ENCODE measurements at regions not wholly inside any gene's neighbourhood (a gene's known extent, or its start where the extent isn't known, plus 50 kb on each side); places are given as distances from the start of the nearest gene placed in this dataset.
"Not testable (repeated sequence)": the region's sequence is repeated elsewhere in the genome, so short reads cannot be mapped to it uniquely, and the experiment has no call there.

GRCh38 chr2:236824836-236825235 lies 255.2 kb downstream of the ACKR3 start:
- no peak for FAIRE-seq
- no peak for TF ChIP-seq POLR2A (IDR thresholded peaks at IDR 0.05; ENCODE audit: low read depth, low read length)
- DNase-seq (ENCODE audit: insufficient read length, low spot score) = no peak

GRCh38 chr2:236825989-236826510 lies 256.4 kb downstream of the ACKR3 start:
- FAIRE-seq = no peak
- DNase-seq (ENCODE audit: insufficient read length, low spot score) = no peak
- TF ChIP-seq POLR2A (IDR thresholded peaks at IDR 0.05; ENCODE audit: low read depth, low read length) = no peak

GRCh38 chr2:236826606-236827156 lies 257.1 kb downstream of the ACKR3 start:
- FAIRE-seq (no peak), DNase-seq (ENCODE audit: insufficient read length, low spot score) (no peak)
- TF ChIP-seq POLR2A (IDR thresholded peaks at IDR 0.05; ENCODE audit: low read depth, low read length) = no peak

GRCh38 chr2:236827997-236828396 lies 257.7 kb upstream of the COPS8 start:
- FAIRE-seq = no peak
- no peak for DNase-seq (ENCODE audit: insufficient read length, low spot score)
- TF ChIP-seq POLR2A (IDR thresholded peaks at IDR 0.05; ENCODE audit: low read depth, low read length) = no peak

GRCh38 chr2:236828820-236829219 lies 256.9 kb upstream of the COPS8 start:
- TF ChIP-seq POLR2A (IDR thresholded peaks at IDR 0.05; ENCODE audit: low read depth, low read length) = no peak
- FAIRE-seq (no peak), DNase-seq (ENCODE audit: insufficient read length, low spot score) (no peak)

GRCh38 chr2:236830926-236831325 lies 254.8 kb upstream of the COPS8 start:
- DNase-seq (ENCODE audit: insufficient read length, low spot score) = no peak
- no peak for TF ChIP-seq POLR2A (IDR thresholded peaks at IDR 0.05; ENCODE audit: low read depth, low read length)
- FAIRE-seq = no peak

- no peak for TF ChIP-seq POLR2A (IDR thresholded peaks at IDR 0.05; ENCODE audit: low read depth, low read length)
- no peak for FAIRE-seq
- DNase-seq (ENCODE audit: insufficient read length, low spot score) = no peak
These were observed 254.0 kb upstream of the COPS8 start for GRCh38 chr2:236831698-236832097.

GRCh38 chr2:236833501-236834073 lies 252.1 kb upstream of the COPS8 start:
- FAIRE-seq (no peak), DNase-seq (ENCODE audit: insufficient read length, low spot score) (no peak)
- TF ChIP-seq POLR2A (IDR thresholded peaks at IDR 0.05; ENCODE audit: low read depth, low read length) = no peak

- DNase-seq (ENCODE audit: insufficient read length, low spot score) = no peak
- no peak for TF ChIP-seq POLR2A (IDR thresholded peaks at IDR 0.05; ENCODE audit: low read depth, low read length)
- FAIRE-seq = no peak
These were observed 251.4 kb upstream of the COPS8 start for GRCh38 chr2:236834284-236834683.

GRCh38 chr2:236835307-236836024 lies 250.2 kb upstream of the COPS8 start:
- TF ChIP-seq POLR2A (IDR thresholded peaks at IDR 0.05; ENCODE audit: low read depth, low read length) = no peak
- FAIRE-seq (no peak), DNase-seq (ENCODE audit: insufficient read length, low spot score) (no peak)

GRCh38 chr2:236836028-236836427 lies 249.7 kb upstream of the COPS8 start:
- FAIRE-seq; DNase-seq (ENCODE audit: insufficient read length, low spot score): not testable (repeated sequence)

- no peak for FAIRE-seq
- no peak for DNase-seq (ENCODE audit: insufficient read length, low spot score)
- TF ChIP-seq POLR2A (IDR thresholded peaks at IDR 0.05; ENCODE audit: low read depth, low read length) = no peak
These were observed 245.5 kb upstream of the COPS8 start for GRCh38 chr2:236840215-236840614.

- TF ChIP-seq POLR2A (IDR thresholded peaks at IDR 0.05; ENCODE audit: low read depth, low read length) = no peak
- no peak for FAIRE-seq
- DNase-seq (ENCODE audit: insufficient read length, low spot score) = no peak
These were observed 244.8 kb upstream of the COPS8 start for GRCh38 chr2:236840857-236841256.

GRCh38 chr2:236841389-236841788 lies 244.3 kb upstream of the COPS8 start:
- TF ChIP-seq POLR2A (IDR thresholded peaks at IDR 0.05; ENCODE audit: low read depth, low read length) = no peak

More at GRCh38 chr2:236841389-236841788, 244.3 kb upstream of the COPS8 start:
- no peak for FAIRE-seq
- DNase-seq (ENCODE audit: insufficient read length, low spot score) = no peak
